ENCODE measurements at regions not wholly inside any gene's neighbourhood (a gene's known extent, or its start where the extent isn't known, plus 50 kb on each side); places are given as distances from the start of the nearest gene placed in this dataset.

- Histone ChIP-seq H3K9me3 (no peaks in the 10 kb centered on the region), H3K27ac (no peak overlapping the region), H3K27me3 (no peaks in the 10 kb centered on the region), H3K4me3 (no peak overlapping the region), H3K4me1 (no peaks in the 10 kb centered on the region), H3K36me3 (no peaks in the 10 kb centered on the region)
- ATAC-seq (no peak), DNase-seq (no peak)
- in situ Hi-C loops (cut with MboI; ENCODE audit: low sequenced_read_pairs in 4 of 4) (no loop called here), intact Hi-C loops (cut with DNase I; ENCODE audit: low total_unique reads) (no loop called here)
- TF ChIP-seq POLR2A (IDR thresholded peaks at IDR 0.05) (no peak), CTCF (IDR thresholded peaks at IDR 0.05 in 4 of 5, conservative IDR thresholded peaks at IDR 0.05 in 1 of 5) (no peak)
Measured at GRCh38 chr9:2913026-2913425, 69.1 kb upstream of the PUM3 start.

GRCh38 chr9:2907411-2907810 lies 63.5 kb upstream of the PUM3 start:
- DNase-seq (no peak), ATAC-seq (no peak)
- H3K4me1 ChIP-seq: no peaks in the 10 kb centered on the region
- H3K27me3 ChIP-seq: no peaks in the 10 kb centered on the region
- H3K27ac ChIP-seq: no peak overlapping the region
- H3K36me3 ChIP-seq: no peaks in the 10 kb centered on the region
- intact Hi-C loops (cut with DNase I; ENCODE audit: low total_unique reads) (no loop called here), in situ Hi-C loops (cut with MboI; ENCODE audit: low sequenced_read_pairs in 4 of 4) (no loop called here)
- no peak overlapping the region for H3K4me3 ChIP-seq
- no peaks in the 10 kb centered on the region for H3K9me3 ChIP-seq
- TF ChIP-seq POLR2A (IDR thresholded peaks at IDR 0.05) (no peak), CTCF (IDR thresholded peaks at IDR 0.05 in 4 of 5, conservative IDR thresholded peaks at IDR 0.05 in 1 of 5) (no peak)

DNA sequence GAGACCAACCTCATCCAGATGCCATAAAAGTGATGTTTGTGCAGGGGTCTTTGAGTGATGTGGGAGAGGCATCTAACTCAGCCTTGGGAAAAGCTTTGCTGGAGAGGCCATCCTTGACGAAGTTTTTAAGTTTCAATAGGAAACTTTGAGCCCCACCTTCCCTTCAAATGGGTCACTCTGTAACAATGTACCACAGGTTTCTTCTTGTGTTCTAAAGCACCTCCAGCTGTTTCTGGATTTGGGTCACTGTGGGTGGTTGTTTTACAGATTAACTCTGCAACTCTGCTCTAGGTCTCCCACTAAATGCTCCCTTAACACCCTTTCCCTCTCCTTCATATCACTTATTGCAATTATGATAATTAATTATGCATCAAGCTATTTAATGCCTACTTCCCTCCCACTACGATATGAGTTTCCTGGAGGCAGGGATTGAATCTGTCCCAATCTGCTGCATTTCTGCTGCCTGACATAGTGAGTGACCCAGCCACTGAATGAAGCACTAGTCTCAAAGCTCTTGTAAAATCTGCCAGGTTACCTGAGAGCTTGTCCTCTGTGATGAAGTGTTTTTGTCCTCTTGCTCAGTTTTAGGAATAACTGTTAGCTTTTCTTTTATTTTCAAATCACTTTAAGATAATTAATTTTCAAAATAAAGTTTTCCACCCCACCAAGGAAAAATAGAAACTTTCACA lies 60.5 kb upstream of the PUM3 start:
- Histone ChIP-seq H3K36me3 (no peaks in the 10 kb centered on the region), H3K4me1 (no peaks in the 10 kb centered on the region), H3K4me3 (no peak overlapping the region), H3K27ac (no peak overlapping the region), H3K9me3 (no peaks in the 10 kb centered on the region), H3K27me3 (no peaks in the 10 kb centered on the region)
- TF ChIP-seq CTCF (IDR thresholded peaks at IDR 0.05 in 4 of 5, conservative IDR thresholded peaks at IDR 0.05 in 1 of 5) (no peak), POLR2A (IDR thresholded peaks at IDR 0.05) (no peak)
- in situ Hi-C loops (cut with MboI; ENCODE audit: low sequenced_read_pairs in 4 of 4) (no loop called here), intact Hi-C loops (cut with DNase I; ENCODE audit: low total_unique reads) (no loop called here)
- DNase-seq (no peak), ATAC-seq (no peak)

Measured in gastrocnemius medialis (tissue), 4 donors.